ENCODE measurements at regions not wholly inside any gene's neighbourhood (a gene's known extent, or its start where the extent isn't known, plus 50 kb on each side); places are given as distances from the start of the nearest gene placed in this dataset.

DNA sequence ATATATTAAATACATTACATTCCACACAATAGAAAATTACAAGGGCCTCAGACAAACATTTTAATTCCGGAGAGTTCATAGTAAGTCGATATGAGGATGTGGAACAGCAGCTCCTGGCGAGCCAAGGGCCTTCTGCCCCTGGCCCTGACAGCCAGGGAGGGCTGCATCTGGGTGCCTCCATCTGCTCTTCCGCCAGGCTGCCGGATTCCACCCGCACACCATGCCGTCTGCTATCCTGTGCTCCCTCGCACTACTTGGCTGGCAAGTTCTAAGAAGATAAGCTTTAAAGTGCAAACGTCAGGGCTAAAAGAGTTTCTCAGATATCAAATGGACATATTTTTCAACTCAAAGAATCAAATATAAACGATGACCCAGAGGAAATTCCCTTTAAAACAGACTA, 656.3 kb upstream of the NOX3 start:
- H3K4me3 ChIP-seq: no peak overlapping the region
- H3K27me3 ChIP-seq (ENCODE audit: insufficient read depth): no peaks in the 10 kb centered on the region
- no peak for ATAC-seq
- H2AFZ ChIP-seq: no peak overlapping the region
- H3K36me3 ChIP-seq (ENCODE audit: insufficient read depth): no peaks in the 10 kb centered on the region
- H3K4me1 ChIP-seq (ENCODE audit: insufficient read depth): no peaks in the 10 kb centered on the region; the same call in 1 of the 2 replicates
- H3K9me2 ChIP-seq (ENCODE audit: insufficient read depth): 0 out of 2 replicates have a peak, but pooled peaks cover 8% of the 10 kb centered on the region
- no peak overlapping the region for H3K4me2 ChIP-seq
- H3F3A ChIP-seq (replicated peaks; ENCODE audit: low read depth): no peaks in the 10 kb centered on the region
- Mint-ChIP-seq H3K4me3 (no peak overlapping the region), H3K4me1 (no peaks in the 10 kb centered on the region), H3K27ac (no peak overlapping the region), H3K27me3 (ENCODE audit: insufficient read depth, low read depth, poor library complexity) (peaks cover 1% of the 10 kb centered on the region), H3K9me3 (no peaks in the 10 kb centered on the region), H3K36me3 (ENCODE audit: low read depth) (no peaks in the 10 kb centered on the region)
- no peaks in the 10 kb centered on the region for H3K79me2 ChIP-seq (replicated peaks; ENCODE audit: insufficient read depth)
- TF ChIP-seq POLR2AphosphoS5 (IDR thresholded peaks at IDR 0.05; ENCODE audit: low read depth) (no peak), ZNF331 (CRISPR knock-in tag; IDR thresholded peaks at IDR 0.05; ENCODE audit: low read depth) (no peak), JUNB (IDR thresholded peaks at IDR 0.05; ENCODE audit: unreplicated experiment) (no peak), EZH2phosphoT487 (IDR thresholded peaks at IDR 0.05; ENCODE audit: unreplicated experiment) (no peak), ZNF462 (CRISPR knock-in tag; IDR thresholded peaks at IDR 0.05) (no peak), STAT1 (IDR thresholded peaks at IDR 0.05; ENCODE audit: unreplicated experiment) (no peak), ZNF114 (CRISPR knock-in tag; IDR thresholded peaks at IDR 0.05) (no peak)
- TF ChIP-seq, protein P1, sequence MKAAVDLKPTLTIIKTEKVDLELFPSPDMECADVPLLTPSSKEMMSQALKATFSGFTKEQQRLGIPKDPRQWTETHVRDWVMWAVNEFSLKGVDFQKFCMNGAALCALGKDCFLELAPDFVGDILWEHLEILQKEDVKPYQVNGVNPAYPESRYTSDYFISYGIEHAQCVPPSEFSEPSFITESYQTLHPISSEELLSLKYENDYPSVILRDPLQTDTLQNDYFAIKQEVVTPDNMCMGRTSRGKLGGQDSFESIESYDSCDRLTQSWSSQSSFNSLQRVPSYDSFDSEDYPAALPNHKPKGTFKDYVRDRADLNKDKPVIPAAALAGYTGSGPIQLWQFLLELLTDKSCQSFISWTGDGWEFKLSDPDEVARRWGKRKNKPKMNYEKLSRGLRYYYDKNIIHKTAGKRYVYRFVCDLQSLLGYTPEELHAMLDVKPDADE (IDR thresholded peaks at IDR 0.05): no peak
- TF ChIP-seq, protein P2, sequence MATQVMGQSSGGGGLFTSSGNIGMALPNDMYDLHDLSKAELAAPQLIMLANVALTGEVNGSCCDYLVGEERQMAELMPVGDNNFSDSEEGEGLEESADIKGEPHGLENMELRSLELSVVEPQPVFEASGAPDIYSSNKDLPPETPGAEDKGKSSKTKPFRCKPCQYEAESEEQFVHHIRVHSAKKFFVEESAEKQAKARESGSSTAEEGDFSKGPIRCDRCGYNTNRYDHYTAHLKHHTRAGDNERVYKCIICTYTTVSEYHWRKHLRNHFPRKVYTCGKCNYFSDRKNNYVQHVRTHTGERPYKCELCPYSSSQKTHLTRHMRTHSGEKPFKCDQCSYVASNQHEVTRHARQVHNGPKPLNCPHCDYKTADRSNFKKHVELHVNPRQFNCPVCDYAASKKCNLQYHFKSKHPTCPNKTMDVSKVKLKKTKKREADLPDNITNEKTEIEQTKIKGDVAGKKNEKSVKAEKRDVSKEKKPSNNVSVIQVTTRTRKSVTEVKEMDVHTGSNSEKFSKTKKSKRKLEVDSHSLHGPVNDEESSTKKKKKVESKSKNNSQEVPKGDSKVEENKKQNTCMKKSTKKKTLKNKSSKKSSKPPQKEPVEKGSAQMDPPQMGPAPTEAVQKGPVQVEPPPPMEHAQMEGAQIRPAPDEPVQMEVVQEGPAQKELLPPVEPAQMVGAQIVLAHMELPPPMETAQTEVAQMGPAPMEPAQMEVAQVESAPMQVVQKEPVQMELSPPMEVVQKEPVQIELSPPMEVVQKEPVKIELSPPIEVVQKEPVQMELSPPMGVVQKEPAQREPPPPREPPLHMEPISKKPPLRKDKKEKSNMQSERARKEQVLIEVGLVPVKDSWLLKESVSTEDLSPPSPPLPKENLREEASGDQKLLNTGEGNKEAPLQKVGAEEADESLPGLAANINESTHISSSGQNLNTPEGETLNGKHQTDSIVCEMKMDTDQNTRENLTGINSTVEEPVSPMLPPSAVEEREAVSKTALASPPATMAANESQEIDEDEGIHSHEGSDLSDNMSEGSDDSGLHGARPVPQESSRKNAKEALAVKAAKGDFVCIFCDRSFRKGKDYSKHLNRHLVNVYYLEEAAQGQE (IDR thresholded peaks at IDR 0.05; ENCODE audit: unreplicated experiment): no peak
- DNase-seq (ENCODE audit: low spot score): no peak
- H4K20me1 ChIP-seq (replicated peaks; ENCODE audit: insufficient read depth): no peaks in the 10 kb centered on the region
- H3K27ac ChIP-seq (ENCODE audit: low read depth): no peak overlapping the region

Measured in GM23338 (cell line).